CD4-positive, alpha-beta T cell treated with Interleukin-15 for 1 hour (primary cell): ENCODE measurements at regions not wholly inside any gene's neighbourhood (a gene's known extent, or its start where the extent isn't known, plus 50 kb on each side); places are given as distances from the start of the nearest gene placed in this dataset.
"Not testable (repeated sequence)": the region's sequence is repeated elsewhere in the genome, so short reads cannot be mapped to it uniquely, and the experiment has no call there.

ENCODE experiments used
- DNase-seq: peaks from one replicate; pipeline ENCODE4 v3.0.0-alpha.2; 2020

DNA sequence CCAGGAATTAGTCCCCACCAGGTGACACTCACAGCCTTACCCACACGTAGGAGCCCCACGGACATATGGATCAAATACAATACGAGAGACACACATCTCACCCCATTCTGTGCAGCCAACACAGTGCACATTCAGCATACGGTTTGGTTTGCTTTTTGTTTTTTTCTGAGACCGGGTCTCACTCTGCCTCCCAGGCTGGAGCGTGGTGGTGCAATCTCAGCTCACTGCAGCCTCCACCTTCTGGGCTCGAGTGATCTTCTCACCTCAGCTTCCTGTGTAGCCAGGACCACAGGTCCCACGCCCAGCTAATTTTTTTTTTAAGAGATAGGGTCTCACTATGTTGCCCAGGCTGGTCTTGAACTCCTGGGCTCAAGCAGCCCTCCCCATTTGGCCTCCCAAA lies 102.8 kb downstream of the POTEB start:
- not testable (repeated sequence) for DNase-seq

DNA sequence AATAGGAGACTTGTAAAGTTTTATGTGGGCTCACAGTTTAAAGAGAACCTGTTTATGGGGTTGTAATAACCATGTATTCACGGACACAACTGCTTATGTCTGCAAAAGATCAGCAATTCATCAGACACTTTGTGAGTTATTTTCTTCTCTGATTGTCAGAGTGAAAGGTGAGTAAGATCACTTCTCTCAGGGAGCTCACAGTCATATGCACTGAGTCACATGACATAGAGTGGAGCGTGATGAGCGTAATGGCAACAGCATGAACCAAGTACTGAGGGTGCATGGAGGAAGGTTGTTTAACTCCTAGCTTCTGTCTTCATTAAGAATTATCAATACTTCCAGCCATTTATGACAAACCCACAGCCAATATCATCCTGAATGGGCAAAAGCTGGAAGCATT lies 111.0 kb downstream of the POTEB start:
- DNase-seq, result not testable (repeated sequence)

DNA sequence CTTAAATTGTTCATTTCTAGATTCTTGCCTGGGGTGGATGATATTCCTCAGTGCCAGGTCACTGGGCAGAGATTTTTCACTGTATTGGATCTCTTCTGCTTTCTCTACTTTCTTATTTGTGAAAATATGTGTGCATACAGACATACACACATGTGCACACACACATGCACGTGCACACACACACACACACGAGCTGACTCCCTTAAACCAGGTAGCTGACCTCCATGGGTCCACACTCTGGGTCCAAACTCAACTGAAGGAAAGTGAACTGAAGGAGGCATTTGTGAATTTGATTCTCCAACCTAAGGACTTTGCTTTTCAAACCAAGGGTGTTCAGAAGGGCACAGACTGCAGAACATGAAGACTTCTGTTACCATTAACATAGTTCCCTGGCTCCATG lies 113.8 kb downstream of the POTEB start:
- not testable (repeated sequence) for DNase-seq

DNA sequence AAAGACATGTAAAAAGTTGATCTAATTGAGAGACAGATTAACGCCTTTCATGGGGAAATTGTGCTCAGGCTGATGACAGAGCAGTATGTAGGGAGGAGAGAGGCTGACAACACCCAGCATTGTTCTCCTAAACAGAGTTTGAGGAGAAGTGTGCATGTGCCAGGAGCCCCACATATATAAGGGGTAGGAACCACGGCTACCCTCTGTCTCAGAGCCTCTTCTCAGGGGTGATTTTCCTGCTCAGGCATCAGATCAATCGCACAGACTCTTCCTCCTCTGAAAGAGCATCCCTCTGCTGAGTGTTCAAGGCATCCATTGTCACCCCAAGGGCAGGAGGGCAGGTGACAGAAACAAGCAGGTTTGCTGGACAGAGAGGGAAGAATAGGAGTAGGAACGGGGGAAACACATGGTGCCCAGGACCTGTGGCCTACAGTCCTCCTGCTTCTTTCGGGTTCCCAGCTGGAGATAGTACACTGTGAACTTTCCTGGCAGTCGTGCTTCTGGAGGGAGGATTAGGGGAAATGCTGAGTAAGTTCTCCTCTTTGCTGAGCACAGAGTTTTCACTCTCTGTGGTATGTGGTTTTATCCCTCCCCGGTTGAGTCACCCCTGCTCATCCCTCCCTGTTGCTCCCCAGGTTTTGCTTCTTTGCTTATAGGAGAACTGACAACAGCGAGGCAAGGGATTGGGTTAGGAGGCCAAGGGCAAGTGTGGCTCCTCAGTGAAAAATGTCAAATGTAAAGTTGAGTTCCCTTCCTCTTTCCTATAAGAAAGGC lies 117.1 kb downstream of the POTEB start:
- not testable (repeated sequence) for DNase-seq

DNA sequence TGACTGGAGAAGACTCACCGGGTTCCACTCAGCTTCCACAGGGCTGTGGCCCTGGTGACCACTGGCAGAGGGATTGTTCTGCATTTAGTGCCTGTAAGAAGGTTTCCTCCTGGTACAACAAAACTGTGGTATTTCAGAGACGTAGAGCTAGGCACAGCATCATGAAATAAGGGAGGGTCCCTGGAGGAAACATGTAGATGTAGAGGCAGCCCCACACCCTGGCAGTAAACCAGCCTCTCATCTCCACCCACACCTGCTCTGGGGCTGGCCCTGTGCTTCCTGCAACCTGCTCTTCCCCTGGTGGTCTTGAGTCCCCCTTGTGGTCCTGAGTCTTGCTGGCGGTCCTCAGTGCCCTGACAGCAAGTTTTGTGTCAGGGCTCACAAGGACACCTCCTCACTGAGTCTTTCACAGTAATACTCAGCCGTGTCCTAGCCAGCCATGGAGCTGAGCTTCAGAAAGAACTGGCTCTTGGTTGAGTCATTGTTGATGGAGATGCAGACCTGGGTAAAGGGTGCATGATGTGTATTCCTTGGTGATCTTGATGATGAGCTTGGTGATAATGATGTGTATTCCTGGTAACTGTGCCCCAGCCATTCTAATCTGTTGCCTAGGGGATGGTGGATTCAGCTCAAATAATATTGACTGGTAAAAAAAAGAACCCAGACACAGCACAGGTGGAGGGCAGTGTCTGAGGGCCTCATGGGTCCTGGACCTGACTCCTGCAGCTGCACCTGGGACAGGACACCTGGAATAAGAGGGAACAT lies 118.0 kb downstream of the POTEB start:
- not testable (repeated sequence) for DNase-seq

DNA sequence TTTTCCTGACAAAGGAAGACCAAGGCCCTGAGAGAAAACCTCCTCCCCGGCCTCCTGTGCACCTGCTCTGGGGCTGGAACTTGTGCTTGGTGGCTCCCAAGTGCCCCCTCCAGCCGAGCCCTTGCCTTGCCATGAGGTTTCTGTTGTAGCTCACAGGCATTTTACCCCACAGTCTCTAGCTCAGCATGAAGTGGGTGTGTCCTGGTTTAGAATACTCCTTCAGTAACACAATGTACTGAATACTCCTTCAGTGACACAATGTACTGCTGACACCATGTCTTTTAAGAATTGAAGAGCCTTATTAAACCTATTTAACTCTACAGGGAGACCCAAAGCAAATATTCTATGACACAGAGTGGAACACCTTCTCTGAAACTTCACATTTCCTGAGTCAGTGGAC lies 123.7 kb downstream of the POTEB start:
- DNase-seq, result not testable (repeated sequence)

DNA sequence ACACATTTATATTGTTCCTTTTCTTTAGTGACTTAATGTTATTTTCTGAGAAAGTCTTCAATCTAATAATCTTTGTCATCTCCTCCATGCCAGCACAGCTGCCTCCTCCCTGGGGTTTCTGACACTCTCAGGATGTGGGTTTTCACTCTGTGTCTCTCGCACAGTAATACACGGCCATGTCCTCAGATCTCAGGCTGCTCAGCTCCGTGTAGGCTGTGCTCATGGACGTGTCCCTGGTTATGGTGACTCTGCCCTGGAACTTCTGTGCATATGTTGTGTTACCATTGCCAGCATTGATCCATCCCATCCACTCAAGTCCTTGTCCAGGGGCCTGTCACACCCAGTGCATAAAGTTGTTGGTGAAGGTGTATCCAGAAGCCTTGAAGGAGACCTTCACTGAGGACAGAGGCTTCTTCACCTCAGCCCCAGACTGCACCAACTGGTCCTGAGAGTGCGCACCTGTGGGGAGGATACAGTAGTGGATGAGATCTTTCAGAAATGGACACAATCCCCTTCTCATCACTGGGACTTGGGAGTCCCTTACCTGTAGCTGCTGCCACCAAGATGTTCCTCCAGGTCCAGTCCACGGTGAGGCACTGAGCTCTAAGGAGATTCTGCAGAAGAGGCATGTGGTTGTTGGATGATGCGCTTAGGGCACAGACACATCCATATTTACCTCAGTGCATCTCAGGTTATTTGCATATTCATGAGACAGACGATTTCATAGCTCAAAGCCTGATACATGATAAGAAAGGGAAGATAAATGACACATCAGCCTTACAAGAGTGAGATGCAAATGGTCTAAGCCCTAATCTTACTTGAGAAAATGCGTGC lies 125.2 kb downstream of the POTEB start:
- peak; percentile 15 for DNase-seq

DNA sequence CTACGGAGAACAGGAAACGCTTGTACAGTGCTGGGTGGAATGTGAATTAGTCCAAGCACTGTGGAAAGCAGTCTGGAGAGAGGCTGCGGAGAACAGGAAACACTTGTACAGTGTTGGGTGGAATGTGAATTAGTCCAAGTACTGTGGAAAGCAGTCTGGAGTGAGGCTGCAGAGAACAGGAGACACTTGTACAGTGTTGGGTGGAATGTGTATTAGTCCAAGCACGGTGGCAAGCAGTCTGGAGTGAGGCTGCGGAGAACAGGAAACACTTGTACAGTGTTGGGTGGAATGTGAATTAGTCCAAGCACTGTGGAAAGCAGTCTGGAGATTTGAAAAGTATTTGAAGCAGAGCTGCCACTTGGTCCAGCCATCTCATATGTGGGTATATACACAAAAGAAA lies 128.4 kb downstream of the POTEB start:
- DNase-seq, result not testable (repeated sequence)

DNA sequence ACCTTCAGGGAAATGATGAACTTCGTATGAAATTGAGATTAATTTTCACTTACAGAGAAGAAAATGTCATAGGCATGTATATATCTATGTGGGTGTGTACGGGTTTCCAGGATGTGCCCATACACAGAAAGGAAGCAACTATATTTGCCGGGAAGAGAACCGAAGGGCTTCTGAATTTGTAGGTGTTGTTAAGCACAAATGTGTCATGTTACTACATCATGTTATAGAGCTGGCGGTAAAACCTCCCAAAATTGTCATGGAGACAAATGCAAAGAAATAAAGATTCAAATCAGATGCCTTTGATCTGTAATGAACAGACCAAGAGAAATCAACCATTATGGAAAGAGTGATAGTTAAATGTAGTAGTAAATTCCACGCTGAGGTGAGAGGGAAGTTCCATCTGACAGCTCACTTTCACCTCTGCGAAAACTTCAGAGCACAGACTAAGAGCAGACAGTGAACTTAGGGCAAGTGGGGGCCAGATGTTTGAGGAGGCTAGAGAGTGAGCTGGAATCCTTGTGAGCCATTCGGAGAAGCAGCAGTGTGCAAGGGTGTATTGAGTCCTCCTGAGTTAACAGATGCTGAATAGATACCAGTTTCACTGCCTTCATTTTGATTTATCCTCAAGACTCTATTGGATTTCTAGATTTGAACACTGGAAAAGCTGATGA lies 133.2 kb downstream of the POTEB start:
- DNase-seq, result not testable (repeated sequence)

DNA sequence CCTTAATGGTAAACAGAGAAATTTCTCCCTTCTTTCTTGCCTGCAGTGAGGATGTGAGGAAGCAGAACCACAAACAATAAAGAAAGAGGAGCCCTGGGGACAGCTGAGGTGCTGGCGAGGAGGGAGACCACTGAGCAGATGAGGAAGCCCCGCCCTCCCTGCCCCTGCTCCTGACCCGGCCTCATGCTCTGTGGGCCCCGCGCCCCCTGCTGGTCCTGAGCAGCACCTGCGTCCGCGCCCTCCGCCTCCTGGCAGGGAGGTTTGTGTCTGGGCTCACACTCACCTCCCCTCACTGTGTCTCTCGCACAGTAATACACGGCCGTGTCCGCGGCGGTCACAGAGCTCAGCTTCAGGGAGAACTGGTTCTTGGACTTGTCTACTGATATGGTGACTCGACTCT lies 135.5 kb downstream of the POTEB start:
- not testable (repeated sequence) for DNase-seq

DNA sequence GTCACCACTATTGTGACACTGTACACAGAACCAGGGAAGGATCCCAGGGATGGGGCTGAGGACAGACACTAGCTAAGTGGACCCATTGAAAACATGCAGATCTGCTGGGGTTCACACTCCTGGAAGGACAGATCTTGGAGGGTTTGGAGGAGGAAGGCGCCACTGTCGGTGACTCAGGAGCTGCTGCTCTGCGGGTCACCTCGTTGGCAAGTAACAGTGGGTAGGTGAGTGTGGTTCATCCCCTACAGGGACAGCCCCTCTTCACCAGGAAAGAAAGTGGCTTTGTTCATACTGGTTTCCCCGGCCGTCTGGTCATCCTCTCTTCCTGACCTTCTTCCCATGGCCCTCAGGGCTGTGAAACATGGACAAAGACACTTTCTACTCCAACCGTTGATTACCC lies 139.5 kb downstream of the POTEB start:
- not testable (repeated sequence) for DNase-seq

DNA sequence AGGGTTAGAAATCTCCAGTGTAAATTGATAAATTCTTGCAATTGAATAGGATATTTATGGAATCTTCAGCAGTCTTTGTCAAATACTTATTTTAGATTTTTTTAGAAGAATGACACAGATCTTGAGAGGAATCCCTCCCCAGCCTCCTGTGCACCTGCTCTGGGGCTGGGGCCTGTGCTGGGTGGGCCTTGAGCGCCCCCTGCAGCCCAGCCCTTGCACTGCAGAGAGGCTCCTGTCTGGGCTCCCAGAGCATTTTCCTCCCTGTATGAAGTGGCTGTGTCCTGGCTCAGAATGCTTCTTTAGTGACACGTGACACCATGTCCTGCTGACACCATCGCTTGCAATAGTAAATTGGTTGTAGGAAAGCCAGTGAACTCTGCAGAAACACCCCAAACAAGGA lies 141.1 kb downstream of the POTEB start:
- not testable (repeated sequence) for DNase-seq

DNA sequence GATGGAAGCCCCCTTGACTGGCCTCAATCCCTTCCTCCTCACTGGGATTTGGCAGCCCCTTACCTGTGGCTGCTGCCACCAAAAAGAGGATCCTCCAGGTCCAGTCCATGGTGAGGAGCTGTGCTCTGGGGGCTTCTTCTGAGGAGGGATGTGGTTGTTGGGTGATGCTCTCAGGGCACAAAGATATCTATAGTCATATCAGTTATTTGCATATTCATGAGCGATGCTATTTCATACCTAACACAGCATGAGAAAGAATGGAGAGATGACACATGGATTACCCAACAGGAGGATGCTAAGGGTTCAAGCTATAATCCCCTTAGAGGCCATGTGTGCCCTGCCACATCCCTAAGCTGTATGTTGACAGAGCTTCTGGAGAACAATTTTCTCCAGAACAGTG lies 141.7 kb downstream of the POTEB start:
- not testable (repeated sequence) for DNase-seq

DNA sequence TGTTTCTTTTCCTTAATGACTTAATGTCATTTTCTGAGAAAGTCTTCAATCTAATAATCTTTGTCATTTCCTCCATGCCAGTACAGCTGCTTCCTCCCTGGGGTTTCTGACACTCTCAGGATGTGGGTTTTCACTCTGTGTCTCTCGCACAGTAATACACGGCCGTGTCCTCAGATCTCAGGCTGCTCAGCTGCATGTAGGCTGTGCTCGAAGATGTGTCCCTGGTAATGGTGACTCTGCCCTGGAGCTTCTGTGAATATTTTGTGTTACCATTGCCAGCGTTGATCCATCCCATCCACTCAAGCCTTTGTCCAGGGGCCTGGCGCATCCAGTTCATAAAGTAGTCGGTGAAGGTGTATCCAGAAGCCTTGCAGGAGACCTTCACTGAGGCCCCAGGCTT lies 142.2 kb downstream of the POTEB start:
- DNase-seq, result not testable (repeated sequence)

DNA sequence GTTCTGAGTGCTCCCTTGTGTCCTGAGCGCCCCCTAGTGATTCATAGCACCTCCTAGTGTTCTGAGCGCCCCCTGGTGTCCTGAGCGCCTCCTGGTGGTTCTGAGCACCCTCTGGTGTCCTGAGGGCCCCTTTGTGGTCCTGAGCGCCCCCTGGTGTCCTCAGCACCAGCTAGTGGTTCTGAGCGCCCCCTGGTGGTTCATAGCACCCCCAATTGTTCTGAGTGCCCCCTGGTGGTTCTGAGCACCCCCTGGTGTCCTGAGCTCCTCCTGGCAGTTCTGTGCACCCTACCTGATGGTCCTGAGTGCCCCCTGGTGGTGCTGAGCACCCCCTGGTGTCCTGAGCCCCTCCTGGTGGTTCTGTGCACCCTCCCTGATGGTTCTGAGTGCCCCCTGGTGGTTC lies 146.0 kb downstream of the POTEB start:
- not testable (repeated sequence) for DNase-seq

DNA sequence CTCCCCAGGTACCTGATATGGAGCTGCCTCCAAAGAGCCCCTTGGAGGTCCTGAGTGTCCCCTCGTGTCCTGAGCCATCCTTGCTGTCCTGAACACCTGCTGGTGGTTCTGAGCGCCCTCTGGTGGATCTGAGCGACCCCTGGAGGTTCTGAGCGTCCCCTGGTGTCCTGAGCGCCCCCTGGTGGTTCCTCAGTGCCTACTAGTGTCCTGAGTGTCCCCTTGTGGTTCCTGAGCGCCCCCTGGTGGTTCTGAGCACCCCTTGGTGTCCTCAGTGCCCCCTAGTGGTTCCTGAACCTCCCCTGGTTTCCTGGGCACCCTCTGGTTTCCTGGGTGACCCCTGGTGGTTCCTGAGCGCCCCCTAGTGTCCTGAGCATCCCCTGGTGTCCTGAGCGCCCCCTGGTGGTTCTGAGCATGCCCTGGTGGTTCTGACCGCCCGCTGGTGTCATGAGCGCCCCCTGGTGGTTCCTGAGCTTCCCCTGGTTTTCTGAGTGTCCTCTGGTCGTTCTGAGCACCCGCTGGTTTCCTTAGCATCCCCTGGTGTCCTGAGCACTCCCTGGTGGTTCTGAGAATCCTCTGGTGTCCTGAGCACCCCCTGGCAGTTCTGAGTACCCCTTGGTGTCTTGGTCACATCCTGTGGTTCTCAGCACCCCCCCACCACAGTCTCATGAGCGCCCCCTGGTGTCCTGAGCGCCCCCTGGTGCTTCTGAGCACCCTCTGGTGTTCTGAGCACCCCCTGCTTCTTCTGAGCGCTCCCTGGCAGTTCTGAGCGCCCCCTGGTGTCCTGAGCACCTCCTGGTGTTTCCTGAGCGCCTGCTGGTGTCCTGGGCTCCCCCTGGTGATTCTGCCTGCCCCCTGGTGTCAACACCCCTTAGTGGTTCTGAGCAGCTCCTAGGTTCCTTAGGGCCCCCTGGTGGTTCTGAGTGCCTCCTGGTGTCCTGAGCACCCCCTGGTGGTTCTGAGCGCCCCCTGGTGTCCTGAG lies 146.8 kb downstream of the POTEB start:
- not testable (repeated sequence) for DNase-seq

DNA sequence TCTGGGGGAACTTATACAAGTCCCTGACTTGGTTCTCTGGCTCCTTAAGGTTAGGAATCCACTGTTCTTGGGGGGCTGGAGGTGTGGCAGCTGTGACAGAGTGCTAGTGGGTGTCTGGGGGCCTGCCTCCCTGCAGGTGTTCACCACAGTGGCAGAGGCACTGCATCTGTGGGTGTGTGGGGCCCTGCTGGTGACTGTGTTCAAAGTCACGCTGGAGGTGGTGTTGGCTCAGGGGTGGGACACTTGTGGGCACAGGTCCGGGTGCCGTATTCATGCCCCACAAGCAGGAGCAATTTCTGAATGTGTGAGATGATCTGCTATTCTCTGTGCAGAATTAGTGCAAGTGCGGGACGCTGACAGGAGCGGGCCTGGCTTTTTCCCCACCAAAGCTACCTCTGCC lies 152.5 kb downstream of the POTEB start:
- DNase-seq, result not testable (repeated sequence)

DNA sequence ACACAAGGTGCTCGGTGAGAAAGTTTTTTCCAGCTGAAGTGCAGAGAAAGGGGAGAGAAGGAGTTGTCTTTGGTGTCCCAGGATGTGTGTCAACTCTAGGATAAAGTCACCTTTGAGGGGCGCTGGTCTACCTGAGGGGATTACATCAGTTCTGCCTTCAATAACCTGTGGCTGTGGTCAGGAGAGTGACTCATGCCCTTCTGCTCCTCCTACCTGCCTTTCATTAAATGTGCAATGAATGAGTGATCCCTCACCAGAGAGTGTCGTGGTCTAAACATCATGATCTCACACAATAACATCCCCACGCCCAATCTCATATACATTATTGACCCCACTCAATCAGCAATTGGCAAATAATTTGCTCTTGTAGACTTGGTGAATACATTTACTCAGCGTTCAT lies 156.4 kb downstream of the POTEB start:
- not testable (repeated sequence) for DNase-seq

DNA sequence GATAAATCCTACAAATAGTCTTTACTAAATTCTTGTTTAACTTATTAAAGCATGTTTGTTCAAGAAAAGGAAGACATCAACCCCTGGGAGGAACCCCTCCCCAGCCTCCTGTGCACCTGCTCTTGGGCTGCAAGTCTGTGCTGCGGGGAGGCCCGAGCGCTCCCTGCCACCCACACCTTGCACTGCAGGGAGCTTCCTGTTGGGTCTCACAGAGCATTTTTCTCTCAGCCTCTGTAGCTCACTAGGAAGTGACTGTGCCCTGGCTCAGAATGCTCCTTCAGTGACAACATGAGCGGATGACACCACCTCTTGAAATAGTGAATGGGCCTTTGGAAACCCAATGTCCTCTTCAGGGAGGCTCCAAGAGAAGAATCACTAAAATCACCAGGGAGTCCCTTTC lies 158.8 kb downstream of the POTEB start:
- DNase-seq, result not testable (repeated sequence)

DNA sequence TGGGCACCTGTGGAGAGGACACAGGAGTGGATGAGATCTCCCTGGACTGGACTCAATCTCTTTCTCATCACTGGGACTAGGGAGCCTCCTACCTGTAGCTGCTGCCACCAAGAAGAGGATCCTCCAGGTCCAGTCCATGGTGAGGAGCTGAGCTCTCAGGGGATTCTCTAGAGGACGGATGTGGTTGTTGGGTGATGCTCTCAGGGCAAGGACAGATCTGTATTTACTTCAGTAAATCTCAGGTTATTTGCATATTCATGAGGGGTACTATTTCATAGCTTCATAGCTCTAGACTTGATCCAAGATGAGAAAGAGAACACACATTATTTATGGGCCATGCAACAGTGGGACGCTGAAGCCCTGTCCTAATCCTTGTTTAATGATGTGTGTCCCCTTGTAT lies 159.4 kb downstream of the POTEB start:
- DNase-seq, result not testable (repeated sequence)

DNA sequence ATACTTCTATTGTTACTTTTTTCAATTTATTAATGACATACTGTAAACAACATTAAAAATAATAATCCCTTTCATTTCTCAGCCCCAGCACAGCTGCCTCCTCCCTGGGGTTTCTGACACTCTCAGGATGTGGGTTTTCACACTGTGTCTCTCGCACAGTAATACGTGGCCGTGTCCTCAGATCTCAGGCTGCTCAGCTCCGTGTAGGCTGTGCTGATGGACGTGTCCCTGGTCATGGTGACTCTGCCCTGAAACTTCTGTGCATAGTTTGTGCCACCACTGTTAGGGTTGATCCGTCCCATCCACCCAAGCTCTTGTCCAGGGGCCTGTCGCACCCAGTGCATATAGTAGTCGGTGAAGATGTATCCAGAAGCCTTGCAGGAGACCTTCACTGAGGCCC lies 159.9 kb downstream of the POTEB start:
- not testable (repeated sequence) for DNase-seq
